ENCODE measurements at regions not wholly inside any gene's neighbourhood (a gene's known extent, or its start where the extent isn't known, plus 50 kb on each side); places are given as distances from the start of the nearest gene placed in this dataset.
"Not testable (repeated sequence)": the region's sequence is repeated elsewhere in the genome, so short reads cannot be mapped to it uniquely, and the experiment has no call there.

DNA sequence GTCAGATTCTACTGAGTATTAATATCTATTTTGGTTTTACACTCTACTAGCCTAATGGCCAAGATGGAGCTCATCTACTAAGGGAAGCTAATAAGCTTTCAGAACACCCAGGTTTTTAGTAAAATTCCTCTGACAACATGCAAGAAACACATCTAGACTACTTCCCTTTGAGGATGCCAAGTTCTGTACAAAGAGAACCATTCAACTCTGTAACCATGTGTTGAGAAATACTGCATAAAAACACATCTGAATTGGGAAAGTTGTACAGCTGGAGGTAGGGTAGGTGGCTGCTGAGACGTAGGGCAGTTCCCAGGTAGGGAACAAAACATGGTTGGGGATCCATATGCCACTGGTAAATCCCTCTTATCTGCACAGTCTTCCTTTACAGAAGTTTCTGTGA is 66.2 kb downstream of the SC5D start:
- ChIA-PET POLR2A (no interaction called here), CTCF (interaction anchor here (1.5 kb wide), 1 partner anchor 8 kb away, joined by 3 read pairs; no protein-coding TSS in a partner anchor)

DNA sequence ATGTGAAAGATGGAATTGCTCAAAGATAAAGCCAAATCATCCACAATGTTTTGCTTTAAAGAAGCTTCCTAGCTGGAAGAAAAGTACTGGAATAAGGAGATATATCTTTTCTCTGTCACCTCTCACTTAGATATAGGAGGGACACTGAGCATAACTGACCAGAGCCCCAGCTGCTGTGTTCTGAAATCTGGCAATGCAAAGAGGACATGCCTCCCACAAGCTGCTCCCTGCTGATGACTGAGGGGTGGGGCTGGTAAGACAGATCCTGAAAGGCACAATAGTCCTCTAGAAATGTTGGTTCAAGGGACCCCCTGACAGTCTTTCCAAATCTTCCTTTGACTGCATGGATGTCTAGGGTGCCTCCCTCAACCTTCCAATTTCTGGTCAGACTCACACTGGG is 67.0 kb downstream of the SC5D start:
- no peak for TF ChIP-seq FOXA1 (IDR thresholded peaks at IDR 0.05)
- TF ChIP-seq ELF4 (IDR thresholded peaks at IDR 0.05) = no peak
- TF ChIP-seq, protein P1, sequence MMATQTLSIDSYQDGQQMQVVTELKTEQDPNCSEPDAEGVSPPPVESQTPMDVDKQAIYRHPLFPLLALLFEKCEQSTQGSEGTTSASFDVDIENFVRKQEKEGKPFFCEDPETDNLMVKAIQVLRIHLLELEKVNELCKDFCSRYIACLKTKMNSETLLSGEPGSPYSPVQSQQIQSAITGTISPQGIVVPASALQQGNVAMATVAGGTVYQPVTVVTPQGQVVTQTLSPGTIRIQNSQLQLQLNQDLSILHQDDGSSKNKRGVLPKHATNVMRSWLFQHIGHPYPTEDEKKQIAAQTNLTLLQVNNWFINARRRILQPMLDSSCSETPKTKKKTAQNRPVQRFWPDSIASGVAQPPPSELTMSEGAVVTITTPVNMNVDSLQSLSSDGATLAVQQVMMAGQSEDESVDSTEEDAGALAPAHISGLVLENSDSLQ (IDR thresholded peaks at IDR 0.05) = no peak
- TF ChIP-seq HDGF (IDR thresholded peaks at IDR 0.05; ENCODE audit: borderline replicate concordance) = no peak
- TF ChIP-seq TARDBP (IDR thresholded peaks at IDR 0.05) = no peak
- no peak for TF ChIP-seq ZNF384 (IDR thresholded peaks at IDR 0.05)
- no peak for TF ChIP-seq LEF1 (IDR thresholded peaks at IDR 0.05; ENCODE audit: borderline replicate concordance)
- no peak for TF ChIP-seq CTBP1 (IDR thresholded peaks at IDR 0.05; ENCODE audit: borderline replicate concordance)
- no peak for TF ChIP-seq L3MBTL2 (conservative IDR thresholded peaks at IDR 0.05)
- no peak for TF ChIP-seq ARNT (IDR thresholded peaks at IDR 0.05)
- no peak for TF ChIP-seq BHLHE40 (IDR thresholded peaks at IDR 0.05; ENCODE audit: borderline replicate concordance)
- no peak for TF ChIP-seq FOXK2 (IDR thresholded peaks at IDR 0.05)
- no peak for TF ChIP-seq SUZ12 (IDR thresholded peaks at IDR 0.05)
- TF ChIP-seq NFRKB (IDR thresholded peaks at IDR 0.05) = no peak
- TF ChIP-seq FOXM1 (IDR thresholded peaks at IDR 0.05; ENCODE audit: borderline replicate concordance) = no peak
- TF ChIP-seq SP1 (IDR thresholded peaks at IDR 0.05) = no peak
- POLR2A ChIA-PET = no interaction called here
- DNase-seq (ENCODE audit: extremely low spot score) = no peak
- CTCF ChIA-PET = interaction anchor here (0.6 kb wide), 1 partner anchor 103 kb away, joined by 4 read pairs; no protein-coding TSS in a partner anchor

More for the DNA sequence above, 66.2 kb downstream of the SC5D start:
- TF ChIP-seq HDGF (IDR thresholded peaks at IDR 0.05; ENCODE audit: borderline replicate concordance) (no peak), FOXM1 (IDR thresholded peaks at IDR 0.05; ENCODE audit: borderline replicate concordance) (no peak)
- DNase-seq (ENCODE audit: extremely low spot score) = no peak

DNA sequence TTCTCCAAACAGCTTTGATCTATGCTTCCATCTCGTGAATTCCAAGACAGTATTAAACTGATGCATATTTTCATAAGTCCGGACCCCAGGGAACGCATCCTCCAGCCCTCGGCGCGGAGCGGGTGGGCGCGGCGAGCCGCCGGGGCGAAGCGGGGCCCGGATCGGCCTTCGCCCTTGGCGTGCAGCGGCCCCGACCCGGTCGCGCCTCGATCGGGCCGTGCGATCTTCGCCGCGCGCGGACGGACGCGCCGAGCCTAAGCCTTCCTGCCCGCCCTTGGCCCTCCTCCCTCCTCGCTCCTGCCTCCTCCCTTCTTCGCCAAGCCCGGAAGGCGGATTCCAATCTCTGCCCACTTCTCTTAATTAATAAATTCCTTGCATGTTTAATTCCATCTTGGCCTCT is 70.4 kb downstream of the SC5D start:
- CTCF ChIA-PET; POLR2A ChIA-PET; DNase-seq (ENCODE audit: extremely low spot score): not testable (repeated sequence)

DNA sequence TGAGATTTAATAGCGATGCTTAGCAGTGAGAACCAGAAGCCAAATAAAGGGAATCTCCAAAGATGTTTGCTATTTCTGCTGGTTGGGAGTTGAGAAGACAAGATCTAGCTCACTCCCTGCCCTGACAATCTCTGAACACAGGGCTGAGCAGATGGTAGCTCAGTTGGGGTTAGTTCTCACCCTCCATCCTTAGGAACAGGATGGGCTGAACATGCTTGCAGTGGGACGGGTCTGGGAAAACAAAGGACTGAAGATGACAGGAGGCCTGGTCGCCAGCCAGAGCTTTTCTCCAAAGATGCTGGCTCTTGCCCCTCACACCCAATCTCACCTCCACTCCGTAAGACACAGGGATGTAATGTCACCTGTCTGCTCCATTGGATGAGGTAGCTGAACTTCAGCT is 72.7 kb downstream of the SC5D start:
- ChIA-PET CTCF (no interaction called here), POLR2A (no interaction called here)
- TF ChIP-seq CTBP1 (IDR thresholded peaks at IDR 0.05; ENCODE audit: borderline replicate concordance) (no peak), LEF1 (IDR thresholded peaks at IDR 0.05; ENCODE audit: borderline replicate concordance) (no peak), FOXK2 (IDR thresholded peaks at IDR 0.05) (no peak), FOXM1 (IDR thresholded peaks at IDR 0.05; ENCODE audit: borderline replicate concordance) (no peak), SP1 (IDR thresholded peaks at IDR 0.05) (no peak), ELF4 (IDR thresholded peaks at IDR 0.05) (no peak), TARDBP (IDR thresholded peaks at IDR 0.05) (no peak), HDGF (IDR thresholded peaks at IDR 0.05; ENCODE audit: borderline replicate concordance) (no peak), FOXA1 (IDR thresholded peaks at IDR 0.05) (no peak), ZNF384 (IDR thresholded peaks at IDR 0.05) (no peak)
- TF ChIP-seq, protein P1 (IDR thresholded peaks at IDR 0.05) = no peak
- DNase-seq (ENCODE audit: extremely low spot score) = no peak

DNA sequence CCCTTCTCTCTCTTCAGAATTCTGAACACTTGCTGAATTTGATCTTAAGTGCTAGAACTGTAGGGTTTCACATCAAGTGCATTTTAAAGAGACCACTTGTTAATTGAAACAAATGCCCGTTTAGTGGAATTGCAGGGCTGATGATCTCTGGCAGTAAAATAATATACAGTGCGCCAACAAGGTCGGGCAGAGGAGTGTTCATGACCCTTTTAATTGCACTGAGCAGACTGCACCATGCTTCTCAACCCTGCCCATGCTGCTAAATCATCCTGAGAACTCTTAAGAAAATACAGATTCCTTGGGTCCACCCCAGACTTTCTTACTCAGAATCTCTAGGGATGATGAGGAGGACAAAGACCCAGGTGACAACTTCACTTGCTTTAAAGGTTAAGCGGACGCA is 73.5 kb downstream of the SC5D start:
- TF ChIP-seq ARNT (IDR thresholded peaks at IDR 0.05) (no peak), HDGF (IDR thresholded peaks at IDR 0.05; ENCODE audit: borderline replicate concordance) (no peak), FOXM1 (IDR thresholded peaks at IDR 0.05; ENCODE audit: borderline replicate concordance) (no peak), SUZ12 (IDR thresholded peaks at IDR 0.05) (no peak), LEF1 (IDR thresholded peaks at IDR 0.05; ENCODE audit: borderline replicate concordance) (no peak), L3MBTL2 (conservative IDR thresholded peaks at IDR 0.05) (no peak), SP1 (IDR thresholded peaks at IDR 0.05) (no peak), NFRKB (IDR thresholded peaks at IDR 0.05) (no peak), ZNF384 (IDR thresholded peaks at IDR 0.05) (no peak), CTBP1 (IDR thresholded peaks at IDR 0.05; ENCODE audit: borderline replicate concordance) (no peak), FOXK2 (IDR thresholded peaks at IDR 0.05) (no peak), ELF4 (IDR thresholded peaks at IDR 0.05) (no peak), FOXA1 (IDR thresholded peaks at IDR 0.05) (no peak), TARDBP (IDR thresholded peaks at IDR 0.05) (no peak), BHLHE40 (IDR thresholded peaks at IDR 0.05; ENCODE audit: borderline replicate concordance) (no peak)
- TF ChIP-seq, protein P1 (IDR thresholded peaks at IDR 0.05) = no peak
- POLR2A ChIA-PET = no interaction called here
- no peak for DNase-seq (ENCODE audit: extremely low spot score)
- CTCF ChIA-PET = no interaction called here

DNA sequence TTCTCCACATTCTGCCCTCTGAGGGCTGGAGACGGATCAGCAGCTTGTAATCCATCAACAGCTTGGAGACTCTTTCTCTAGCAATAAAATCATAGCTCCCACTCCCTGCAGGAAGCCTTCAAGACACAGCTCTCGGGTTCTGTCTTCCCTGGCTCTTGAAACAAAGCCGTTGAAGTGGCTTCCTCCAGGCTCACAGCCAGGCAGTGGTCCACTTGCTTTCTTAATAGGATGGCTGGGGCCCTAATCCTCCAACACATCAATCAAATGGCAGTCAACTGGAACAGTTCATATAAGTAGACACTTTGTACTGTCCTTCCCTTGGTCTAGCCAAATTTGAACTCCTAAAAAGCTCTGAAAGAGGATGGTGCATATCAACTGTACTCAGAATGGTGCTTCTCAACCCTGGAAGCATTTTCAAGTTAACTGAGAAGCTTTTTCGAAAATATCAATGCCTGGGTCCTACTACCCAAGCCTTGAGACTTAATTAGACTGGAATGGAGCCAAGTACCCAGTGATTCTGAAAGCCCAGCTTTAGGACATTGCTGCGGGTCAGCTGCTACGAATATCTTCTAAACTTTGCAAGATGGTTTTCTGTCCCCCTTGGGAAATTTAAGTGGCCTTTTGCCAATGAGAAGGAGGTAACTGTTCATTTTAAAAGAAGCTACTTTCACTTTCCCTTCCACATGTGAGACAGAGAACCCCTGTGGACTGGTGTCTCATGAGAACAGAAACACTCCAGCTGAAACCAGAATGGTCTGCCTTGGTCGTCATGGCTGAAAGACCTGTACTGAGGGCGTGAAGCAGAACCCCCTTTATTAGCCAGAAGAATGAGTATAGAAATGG is 74.7 kb downstream of the SC5D start:
- ChIA-PET POLR2A (no interaction called here), CTCF (interaction anchor here (1.5 kb wide), 1 partner anchor 9 kb away, joined by 3 read pairs; no protein-coding TSS in a partner anchor)
- no peak for TF ChIP-seq FOXM1 (IDR thresholded peaks at IDR 0.05; ENCODE audit: borderline replicate concordance)
- no peak for TF ChIP-seq FOXA1 (IDR thresholded peaks at IDR 0.05)
- TF ChIP-seq, protein P1 (IDR thresholded peaks at IDR 0.05) = peak; percentile 38; the same call in 1 of the 2 replicates
- TF ChIP-seq ARNT (IDR thresholded peaks at IDR 0.05) = no peak
- TF ChIP-seq SP1 (IDR thresholded peaks at IDR 0.05) = no peak
- peak; percentile 29 for DNase-seq (ENCODE audit: extremely low spot score)

Measured in HEK293T (cell line).